Astrocyte of the hippocampus (primary cell): ENCODE measurements at regions not wholly inside any gene's neighbourhood (a gene's known extent, or its start where the extent isn't known, plus 50 kb on each side); places are given as distances from the start of the nearest gene placed in this dataset.

ENCODE experiments used
- DNase-seq: peaks from one replicate; pipeline ENCODE4 v3.0.0; 2011; ENCODE audit warnings: low read depth, low spot score

- no peak for DNase-seq
Measured at GRCh38 chr4:179768996-179769395, 2326.8 kb upstream of the AGA start.

- DNase-seq = no peak
Measured at GRCh38 chr4:179797738-179798137, 2355.5 kb upstream of the AGA start.

- no peak for DNase-seq
Measured at GRCh38 chr4:179803857-179804256, 2361.6 kb upstream of the AGA start.

- DNase-seq = peak; percentile 87
Measured at GRCh38 chr4:179804440-179804839, 2362.2 kb upstream of the AGA start.

- DNase-seq = no peak
Measured at GRCh38 chr4:179817317-179817716, 2375.1 kb upstream of the AGA start.

GRCh38 chr4:179823342-179823741 is 2381.1 kb upstream of the AGA start:
- DNase-seq = no peak

GRCh38 chr4:179831274-179831673 is 2389.0 kb upstream of the AGA start:
- no peak for DNase-seq

- DNase-seq = no peak
Measured at GRCh38 chr4:179836179-179837075, 2394.2 kb upstream of the AGA start.

GRCh38 chr4:179843370-179843769 is 2399.8 kb upstream of the TENM3 start:
- no peak for DNase-seq

GRCh38 chr4:179855469-179855868 is 2387.7 kb upstream of the TENM3 start:
- no peak for DNase-seq

- DNase-seq = no peak
Measured at GRCh38 chr4:179858221-179858620, 2385.0 kb upstream of the TENM3 start.

- peak; percentile 45 for DNase-seq
Measured at GRCh38 chr4:179867300-179867878, 2375.8 kb upstream of the TENM3 start.

GRCh38 chr4:179871726-179872125 is 2371.5 kb upstream of the TENM3 start:
- no peak for DNase-seq

GRCh38 chr4:179872755-179873154 is 2370.4 kb upstream of the TENM3 start:
- no peak for DNase-seq

GRCh38 chr4:179880756-179881155 is 2362.4 kb upstream of the TENM3 start:
- no peak for DNase-seq

- DNase-seq = no peak
Measured at GRCh38 chr4:179894066-179894778, 2349.0 kb upstream of the TENM3 start.

- no peak for DNase-seq
Measured at GRCh38 chr4:179919587-179919986, 2323.6 kb upstream of the TENM3 start.

- no peak for DNase-seq
Measured at GRCh38 chr4:179927473-179927872, 2315.7 kb upstream of the TENM3 start.

GRCh38 chr4:179941911-179942310 is 2301.3 kb upstream of the TENM3 start:
- no peak for DNase-seq

- no peak for DNase-seq
Measured at GRCh38 chr4:179976777-179977176, 2266.4 kb upstream of the TENM3 start.

GRCh38 chr4:179977378-179977777 is 2265.8 kb upstream of the TENM3 start:
- no peak for DNase-seq

- no peak for DNase-seq
Measured at GRCh38 chr4:179981161-179981560, 2262.0 kb upstream of the TENM3 start.

GRCh38 chr4:179989975-179990374 is 2253.2 kb upstream of the TENM3 start:
- DNase-seq = no peak
